Stimulated activated CD8-positive, alpha-beta memory T cell treated with anti-CD3 and anti-CD28 coated beads, Interleukin-12 subunit alpha, Interleukin-12 subunit beta, amount 100 ng/mL, for 24 hours (primary cell): ENCODE measurements at regions not wholly inside any gene's neighbourhood (a gene's known extent, or its start where the extent isn't known, plus 50 kb on each side); places are given as distances from the start of the nearest gene placed in this dataset.

Experiments used
- DNase-seq: peaks from one replicate; pipeline ENCODE4 v3.0.0-alpha.2; 2020; ENCODE audit errors: extremely low read depth

- DNase-seq: no peak
Measured at GRCh38 chr13:103157016-103157415, 90.8 kb upstream of the SLC10A2 start.

GRCh38 chr13:103156346-103156998 lies 90.3 kb upstream of the SLC10A2 start:
- no peak for DNase-seq

GRCh38 chr13:103153466-103153865 lies 87.2 kb upstream of the SLC10A2 start:
- no peak for DNase-seq

GRCh38 chr13:103147961-103148360 lies 81.7 kb upstream of the SLC10A2 start:
- DNase-seq: no peak

- no peak for DNase-seq
Measured at GRCh38 chr13:103145442-103145841, 79.2 kb upstream of the SLC10A2 start.

GRCh38 chr13:103143432-103143831 lies 77.2 kb upstream of the SLC10A2 start:
- DNase-seq: no peak

GRCh38 chr13:103142151-103142550 lies 75.9 kb upstream of the SLC10A2 start:
- DNase-seq: no peak

- no peak for DNase-seq
Measured at GRCh38 chr13:103140001-103140671, 73.9 kb upstream of the SLC10A2 start.

- DNase-seq: no peak
Measured at GRCh38 chr13:103134271-103134670, 68.1 kb upstream of the SLC10A2 start.

- DNase-seq: no peak
Measured at GRCh38 chr13:103133556-103133955, 67.3 kb upstream of the SLC10A2 start.

- DNase-seq: no peak
Measured at GRCh38 chr13:103130681-103131210, 64.5 kb upstream of the SLC10A2 start.

GRCh38 chr13:103130146-103130545 lies 63.9 kb upstream of the SLC10A2 start:
- no peak for DNase-seq
